ENCODE measurements at regions not wholly inside any gene's neighbourhood (a gene's known extent, or its start where the extent isn't known, plus 50 kb on each side); places are given as distances from the start of the nearest gene placed in this dataset.
"Not testable (repeated sequence)": the region's sequence is repeated elsewhere in the genome, so short reads cannot be mapped to it uniquely, and the experiment has no call there.

DNA sequence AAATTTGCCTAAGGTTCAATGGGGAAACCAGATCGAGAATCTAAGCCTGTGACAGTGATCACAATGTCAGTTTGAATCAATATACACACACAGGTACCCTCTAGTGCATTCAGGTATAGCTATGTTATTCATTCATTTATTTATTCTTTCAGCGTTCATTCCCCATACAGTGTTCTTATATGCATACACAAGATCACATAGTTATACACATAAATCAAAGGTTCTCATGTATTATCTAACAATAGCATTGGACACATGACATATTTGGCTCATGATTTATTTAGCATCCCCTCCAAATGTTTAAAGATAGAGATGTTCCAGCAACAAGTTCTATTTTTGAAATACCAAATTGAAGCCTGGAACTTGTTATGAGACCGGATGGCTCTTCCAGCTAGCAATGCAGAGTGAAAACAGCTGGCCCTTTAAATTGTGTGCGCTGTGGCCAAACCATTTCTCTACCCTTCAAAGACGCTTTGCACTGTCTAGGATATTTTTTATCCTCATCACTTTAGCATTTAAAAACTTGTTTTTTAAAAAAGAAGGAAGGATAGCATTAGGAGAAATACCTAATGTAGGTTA, 131.0 kb downstream of the ATXN3L start:
- FAIRE-seq (no peak), DNase-seq (ENCODE audit: low spot score) (no peak)

DNA sequence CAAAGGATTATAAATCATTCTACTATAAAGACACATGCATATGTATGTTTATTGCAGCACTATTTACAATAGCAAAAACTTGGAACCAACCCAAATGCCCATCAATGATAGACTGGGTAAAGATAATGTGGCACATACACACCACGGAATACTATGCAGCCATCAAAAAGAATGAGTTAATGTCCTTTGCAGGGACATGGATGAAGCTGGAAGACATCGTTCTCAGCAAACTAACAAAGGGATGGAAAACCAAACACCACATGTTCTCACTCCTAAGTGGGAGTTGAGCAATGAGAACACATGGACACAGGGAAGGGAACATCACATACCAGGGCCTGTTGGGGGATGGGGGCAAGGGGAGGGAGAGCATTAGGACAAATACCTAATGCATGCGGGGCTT, 133.2 kb downstream of the ATXN3L start:
- DNase-seq (ENCODE audit: low spot score); FAIRE-seq: not testable (repeated sequence)

DNA sequence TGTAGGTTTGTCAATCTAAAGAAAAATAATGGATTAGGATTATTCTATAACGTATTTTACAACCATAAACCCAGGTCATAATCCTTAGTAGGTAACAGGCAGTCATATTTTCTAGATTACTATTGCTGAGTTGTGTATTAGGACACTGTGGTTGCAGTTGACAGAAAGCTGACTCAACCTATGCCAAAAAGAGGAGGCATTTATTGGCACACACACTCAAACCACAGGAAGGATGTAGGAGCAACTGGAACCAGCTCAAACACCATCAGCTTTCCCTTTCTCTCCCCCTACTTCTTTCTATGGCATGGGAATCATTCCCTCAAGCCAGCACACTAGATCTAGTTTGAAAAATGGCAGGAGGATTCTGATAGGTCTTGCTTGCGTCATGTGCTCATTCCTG, 136.4 kb upstream of the FAM9C start:
- FAIRE-seq, result peak; percentile 92
- DNase-seq (ENCODE audit: low spot score), result peak; percentile 68

DNA sequence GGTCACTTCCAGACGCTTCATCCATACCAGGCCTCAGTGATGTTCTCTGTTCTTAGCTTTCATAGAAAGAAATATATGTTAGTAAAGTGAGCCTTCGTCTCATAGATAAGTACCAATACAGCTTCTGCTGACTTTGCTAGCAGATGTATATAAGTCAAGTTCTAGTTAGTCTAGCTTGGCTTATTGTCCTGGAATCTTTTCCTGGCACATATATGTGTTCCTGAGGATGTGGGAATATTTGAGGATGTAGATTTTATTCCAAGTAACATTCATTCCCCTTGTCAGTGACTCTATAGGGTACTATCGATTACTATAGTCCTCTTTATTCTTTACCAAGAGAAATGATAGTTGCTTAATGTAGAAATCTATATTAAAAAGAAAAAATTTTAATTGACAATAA, 135.2 kb upstream of the FAM9C start:
- FAIRE-seq (no peak), DNase-seq (ENCODE audit: low spot score) (no peak)

DNA sequence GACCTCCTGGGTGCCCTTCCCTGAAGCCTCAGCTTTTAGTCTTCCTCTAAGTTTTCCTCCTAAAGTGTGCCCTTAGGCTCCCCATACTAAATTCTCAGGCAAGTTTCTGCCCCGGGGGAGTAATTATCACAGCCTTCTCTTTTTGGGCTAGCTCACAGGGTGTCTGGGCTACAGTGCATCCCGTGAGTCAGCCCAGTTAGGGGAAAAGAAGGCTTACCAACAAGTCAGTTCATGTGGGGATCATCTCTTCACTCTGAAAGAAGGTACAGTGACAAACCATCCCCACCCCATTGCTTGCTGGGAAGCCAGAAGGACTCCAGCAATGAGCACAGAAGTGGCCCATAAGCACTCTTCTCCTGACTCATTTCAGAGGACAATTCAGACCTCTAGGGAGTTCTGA, 134.7 kb upstream of the FAM9C start:
- no peak for DNase-seq (ENCODE audit: low spot score)
- no peak for FAIRE-seq

DNA sequence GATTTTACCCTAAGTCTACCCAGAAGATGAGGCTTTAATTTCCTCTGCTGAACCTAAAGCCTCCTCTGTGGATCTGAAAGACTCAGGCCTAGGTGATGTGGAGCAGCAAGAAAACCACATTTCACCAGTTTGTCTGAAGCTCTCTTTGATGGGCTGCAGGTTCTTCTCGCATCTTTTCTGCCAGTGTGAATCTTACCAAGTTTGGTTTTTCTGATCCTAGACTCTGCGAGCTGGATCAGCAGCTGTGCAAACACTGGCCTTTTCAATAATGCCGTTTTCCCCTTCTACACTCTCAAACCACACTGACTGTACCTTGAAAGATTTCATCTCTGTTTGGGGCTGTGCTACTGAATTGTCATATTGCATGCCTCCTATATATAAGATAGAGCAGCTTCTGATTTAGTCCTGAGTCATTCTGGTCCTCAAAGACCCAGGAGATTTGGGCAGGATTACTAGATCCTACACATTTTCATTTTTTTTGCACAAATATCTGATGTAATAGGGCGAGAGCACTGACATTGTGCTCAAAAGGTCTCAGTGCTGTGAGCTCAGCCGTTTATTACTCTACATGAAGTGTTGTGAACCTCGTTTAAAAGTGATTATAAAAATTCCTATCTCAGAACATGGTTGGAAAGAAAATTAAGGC, 133.6 kb upstream of the FAM9C start:
- DNase-seq (ENCODE audit: low spot score) (no peak), FAIRE-seq (no peak)

DNA sequence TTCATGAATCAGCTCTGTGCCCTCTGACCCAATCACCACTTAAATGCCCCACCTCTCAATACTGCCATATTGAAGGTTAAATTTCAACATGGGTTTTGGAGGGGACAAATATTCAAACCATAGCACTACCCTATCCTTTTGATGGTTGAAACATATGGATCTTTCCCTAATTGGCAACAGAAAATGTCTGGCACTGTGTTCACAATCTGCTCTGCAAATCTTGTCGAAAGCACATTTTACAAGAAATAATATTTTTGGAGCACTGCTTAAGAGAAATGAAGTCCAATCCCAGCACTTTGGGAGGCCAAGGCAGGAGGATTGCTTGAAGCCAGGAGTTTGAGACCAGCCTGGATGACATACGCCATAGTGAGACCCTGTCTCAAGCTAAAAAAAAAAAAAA, 130.6 kb upstream of the FAM9C start:
- no peak for FAIRE-seq
- no peak for DNase-seq (ENCODE audit: low spot score)

DNA sequence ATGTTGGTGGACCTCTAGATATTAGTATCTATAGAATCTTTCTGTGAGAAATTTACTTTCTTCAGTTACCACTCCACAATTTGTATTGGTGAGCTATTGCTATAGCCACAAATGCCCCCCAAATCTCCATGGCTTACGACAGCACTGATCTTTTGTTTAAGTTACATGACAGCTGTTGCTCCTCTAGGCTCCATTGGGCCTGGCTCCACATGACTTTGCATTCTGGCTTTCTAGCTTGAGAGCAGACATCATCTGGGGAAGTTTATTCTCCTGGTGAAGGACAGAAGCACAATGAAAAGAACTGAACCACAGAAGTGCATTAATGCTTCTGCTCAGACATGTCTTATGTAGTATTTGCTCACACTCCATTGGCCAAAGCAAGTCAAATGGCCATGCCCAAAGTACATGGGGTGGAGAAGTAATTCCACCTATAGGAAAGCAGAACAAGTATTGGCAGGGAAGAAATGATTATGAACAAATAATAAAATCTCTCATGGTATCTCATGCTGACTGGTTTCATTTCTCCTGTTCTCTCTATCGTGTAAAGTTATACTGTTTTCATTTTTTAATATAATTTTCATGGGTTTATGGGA, 126.6 kb upstream of the FAM9C start:
- DNase-seq (ENCODE audit: low spot score), result no peak
- no peak for FAIRE-seq

DNA sequence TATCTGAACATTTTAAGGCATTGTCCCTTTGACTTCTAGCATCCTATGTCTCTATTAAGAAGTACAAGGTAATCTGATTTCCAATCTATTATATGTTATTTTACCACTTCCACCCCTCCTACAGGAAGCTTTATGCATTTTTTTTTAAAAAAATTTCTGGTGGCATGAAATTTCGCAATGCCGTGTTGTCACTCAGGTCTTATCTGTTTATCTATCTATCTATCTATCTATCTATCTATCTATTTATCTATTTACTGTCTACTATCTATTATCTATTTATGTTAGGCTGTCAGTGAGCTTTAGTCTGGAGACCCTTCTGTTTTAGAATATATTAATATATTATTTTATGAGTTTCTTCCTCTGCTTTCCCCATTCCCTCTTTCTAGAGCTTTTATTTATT, 125.3 kb upstream of the FAM9C start:
- DNase-seq (ENCODE audit: low spot score), result no peak
- no peak for FAIRE-seq

DNA sequence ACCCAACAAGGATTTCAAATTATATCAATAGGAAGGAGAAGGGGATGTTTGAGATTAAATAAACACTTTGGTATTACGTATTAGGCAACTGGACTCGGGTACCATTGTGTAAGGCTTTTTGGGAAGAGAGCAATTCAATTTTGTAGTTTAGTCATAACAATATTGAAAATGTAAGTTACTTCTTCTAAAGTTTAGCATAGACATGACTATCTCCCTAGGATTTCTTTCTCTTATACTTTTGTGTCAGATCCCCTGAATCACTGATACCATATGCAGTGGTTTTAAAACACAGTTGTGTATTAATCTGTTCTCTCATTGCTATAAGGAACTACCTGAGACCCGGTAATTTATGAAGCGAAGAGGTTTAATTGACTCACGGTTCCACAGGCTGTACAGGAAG, 123.8 kb upstream of the FAM9C start:
- FAIRE-seq, result no peak

DNA sequence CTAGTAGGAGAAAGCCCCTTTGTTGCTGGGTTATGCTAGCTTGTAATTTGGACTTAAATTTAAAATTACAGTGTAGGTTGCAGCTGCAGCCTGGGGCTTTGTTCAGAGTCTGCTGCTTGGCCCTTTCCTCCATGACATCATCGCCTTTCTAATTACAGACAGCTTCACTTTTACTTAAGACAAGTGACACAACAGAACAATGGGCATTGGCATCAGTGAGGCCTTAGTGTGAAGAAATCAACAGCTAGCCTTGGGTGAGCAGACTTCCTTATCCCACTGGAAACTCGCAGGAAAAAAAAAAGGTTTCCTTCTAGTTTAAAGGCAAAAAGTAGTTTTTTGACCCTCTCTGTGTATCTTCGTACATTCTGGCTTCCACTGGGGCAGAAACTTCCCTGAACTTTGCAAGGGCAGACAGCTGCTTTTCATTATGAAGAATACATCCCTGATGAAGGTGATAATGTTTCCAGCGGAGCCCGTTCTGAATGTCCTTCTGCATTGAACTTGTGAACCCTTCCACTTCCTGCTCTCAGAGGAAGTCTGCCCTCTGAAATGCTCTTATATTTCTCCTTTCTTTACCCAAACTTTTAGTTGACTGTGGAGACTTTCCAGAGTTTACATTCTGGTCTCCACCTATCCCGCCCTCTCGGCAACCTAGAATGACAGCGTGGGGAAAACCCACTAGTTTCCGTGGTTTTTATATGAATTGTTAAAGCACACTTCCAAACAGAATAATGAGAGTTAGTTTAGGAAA, 123.2 kb upstream of the FAM9C start:
- DNase-seq (ENCODE audit: low spot score) (no peak), FAIRE-seq (no peak)

More for the DNA sequence above, 123.8 kb upstream of the FAM9C start:
- no peak for DNase-seq (ENCODE audit: low spot score)

DNA sequence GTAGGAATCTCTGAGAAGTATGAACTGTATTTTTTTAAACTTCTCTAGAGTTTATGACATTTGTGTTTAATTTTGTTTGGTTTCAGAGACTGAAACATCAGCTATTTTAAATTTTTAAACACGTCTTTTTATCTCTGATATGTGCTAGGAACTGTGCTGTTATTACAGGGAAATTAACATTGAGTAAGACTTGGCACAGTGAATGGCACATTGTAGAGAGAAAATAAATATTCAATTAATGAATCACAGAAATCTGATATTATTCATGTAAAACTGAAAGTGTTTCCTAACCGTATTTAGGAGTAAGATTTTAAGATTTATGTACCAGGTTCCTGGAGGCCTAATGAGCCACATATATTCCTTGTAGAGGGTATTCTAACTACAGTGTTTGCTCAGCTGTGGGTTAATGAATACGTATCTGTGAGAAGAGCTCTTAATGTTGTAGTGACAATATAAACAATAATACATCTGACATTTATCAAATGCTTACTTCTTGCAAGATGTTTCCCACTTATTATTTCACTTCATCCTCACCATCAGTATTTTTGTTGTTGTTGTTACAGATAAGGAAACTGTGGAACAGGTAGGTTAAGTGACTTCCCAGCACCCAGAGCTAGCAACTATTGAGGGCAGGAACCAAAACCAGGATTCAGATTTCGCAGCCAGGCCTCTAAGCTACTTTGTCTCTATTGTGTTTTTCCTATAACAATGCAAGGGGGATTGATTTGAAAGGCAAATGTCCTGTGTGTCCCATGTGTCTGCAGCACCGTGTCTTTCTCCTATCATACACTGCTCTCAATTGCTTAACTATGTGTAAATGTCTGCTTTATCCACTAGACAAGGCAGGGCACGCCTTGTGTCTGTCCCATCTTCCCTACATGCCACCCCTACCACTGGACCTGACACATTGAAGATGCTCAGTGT, 121.1 kb upstream of the FAM9C start:
- FAIRE-seq, result no peak
- DNase-seq (ENCODE audit: low spot score), result no peak

DNA sequence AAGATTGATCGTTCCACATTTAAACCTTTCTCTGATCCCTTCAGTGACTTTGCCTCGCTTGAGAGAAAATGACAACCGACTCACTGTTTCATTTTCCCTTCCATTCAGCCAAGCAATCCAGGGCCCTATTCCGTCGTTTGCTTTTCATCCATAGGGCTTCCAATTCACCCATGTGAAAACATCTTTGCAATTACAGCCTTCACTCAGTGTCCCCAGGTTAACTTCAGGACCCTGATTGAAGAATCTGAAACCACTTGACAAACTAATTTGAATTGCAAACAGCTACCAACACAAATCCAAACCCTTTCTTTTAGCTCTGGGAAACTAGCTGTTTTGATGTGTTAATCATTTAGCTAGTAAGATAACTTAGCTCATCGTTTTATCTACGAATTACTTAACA, 120.2 kb upstream of the FAM9C start:
- FAIRE-seq (peak; percentile 21), DNase-seq (ENCODE audit: low spot score) (no peak)

DNA sequence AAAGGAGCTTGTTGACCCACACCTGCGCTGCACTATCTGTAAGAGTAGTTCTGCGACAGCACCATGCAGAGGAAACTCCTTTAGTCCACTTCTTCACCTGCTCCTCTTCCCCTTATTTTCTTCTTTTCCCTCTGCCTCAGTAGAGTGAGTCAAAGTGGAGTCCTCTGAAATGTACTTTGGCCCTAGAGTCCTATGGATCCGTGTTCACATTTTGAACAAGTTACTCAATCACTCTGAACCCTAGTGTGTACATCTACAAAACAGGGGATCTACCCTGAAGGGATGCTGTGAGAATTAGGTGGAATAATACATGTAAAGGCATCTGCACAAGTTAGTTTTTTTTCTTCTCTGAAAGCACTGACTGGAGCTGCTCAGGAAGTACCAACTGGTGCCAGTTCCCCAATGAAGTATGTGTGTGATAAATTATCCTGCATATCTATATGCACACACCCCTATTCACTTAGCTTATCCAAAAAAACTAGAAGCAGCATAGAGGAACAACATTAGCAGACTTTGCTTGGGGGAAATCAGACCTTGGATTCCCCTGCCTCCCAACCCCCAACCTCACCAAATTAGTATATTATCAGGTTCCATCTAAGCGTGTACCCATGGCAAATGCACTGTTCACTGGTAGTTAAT, 118.5 kb upstream of the FAM9C start:
- no peak for DNase-seq (ENCODE audit: low spot score)
- FAIRE-seq, result no peak

DNA sequence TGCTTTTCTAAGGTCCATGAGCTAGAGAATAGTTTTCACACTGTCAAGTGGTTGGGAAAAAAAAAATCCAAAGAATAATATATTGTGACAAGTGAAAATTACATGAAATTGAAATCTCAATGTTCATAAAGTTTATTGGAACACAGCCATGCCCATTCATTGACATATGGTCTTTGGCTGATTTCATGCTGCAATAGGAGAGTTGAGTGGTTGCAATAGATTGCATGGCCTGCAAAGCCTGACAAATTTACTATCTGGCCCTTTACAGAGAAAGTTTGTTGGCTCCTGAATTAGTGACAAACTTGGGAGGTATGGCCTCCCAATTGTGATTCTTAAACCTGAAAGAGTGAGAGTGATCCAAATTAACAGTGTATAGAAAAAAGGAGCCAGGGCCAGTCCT, 115.5 kb upstream of the FAM9C start:
- no peak for FAIRE-seq
- no peak for DNase-seq (ENCODE audit: low spot score)

DNA sequence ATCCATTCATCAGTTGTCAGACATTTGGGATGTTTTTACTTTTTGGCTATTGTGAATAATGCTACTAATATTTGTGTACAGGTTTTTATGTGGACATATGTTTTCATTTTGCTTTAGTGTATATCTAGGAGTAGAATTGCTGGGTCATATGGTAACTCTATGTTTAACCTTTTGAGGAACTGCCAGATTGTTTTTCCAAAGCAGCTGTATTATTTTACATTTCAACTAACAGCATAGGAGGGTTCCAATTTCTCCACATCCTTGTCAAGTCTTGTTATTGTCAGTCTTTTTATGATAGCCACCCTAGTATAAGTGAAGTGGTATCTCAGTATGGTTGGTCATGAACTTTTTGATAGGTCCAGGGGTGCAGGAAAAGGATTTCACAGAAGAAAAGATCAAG, 114.5 kb upstream of the FAM9C start:
- no peak for FAIRE-seq
- DNase-seq (ENCODE audit: low spot score), result no peak

DNA sequence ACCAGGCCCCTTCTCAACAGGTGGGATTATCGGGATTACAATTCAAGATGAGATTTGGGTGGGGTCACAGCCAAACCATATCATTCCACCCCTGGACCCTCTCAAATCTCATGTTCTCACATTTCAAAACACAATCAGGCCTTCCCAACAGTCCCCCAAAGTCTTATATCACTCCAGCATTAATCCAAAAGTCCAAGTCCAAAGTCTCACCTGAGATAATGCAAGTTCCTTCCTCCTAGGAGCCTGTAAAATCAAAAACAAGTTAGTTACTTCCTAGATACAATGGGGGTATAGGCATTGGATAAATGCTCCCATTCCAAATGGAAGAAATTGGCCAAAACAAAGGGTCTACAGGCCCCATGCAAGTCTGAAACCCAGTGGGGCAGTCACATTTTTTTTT, 111.1 kb upstream of the FAM9C start:
- not testable (repeated sequence) for DNase-seq (ENCODE audit: low spot score); FAIRE-seq

DNA sequence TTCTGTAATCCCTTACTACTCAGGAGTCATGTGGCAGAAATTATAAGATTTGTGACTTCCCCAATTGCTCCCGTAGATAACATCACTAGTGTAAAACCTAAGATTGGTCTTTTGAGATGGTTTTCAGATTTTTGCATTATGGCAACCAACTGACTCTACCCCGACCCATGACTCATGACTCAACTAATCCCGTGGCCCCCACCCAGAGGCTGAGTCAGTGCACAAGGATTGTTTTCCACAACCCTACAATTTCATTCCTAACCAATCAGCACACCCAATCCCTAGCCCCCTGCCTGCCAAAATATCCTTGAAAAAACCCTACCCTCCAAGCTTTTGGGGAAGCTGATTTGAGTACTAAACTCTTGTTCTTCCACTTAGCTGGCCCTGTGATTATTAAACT, 109.4 kb upstream of the FAM9C start:
- FAIRE-seq, result no peak
- no peak for DNase-seq (ENCODE audit: low spot score)

DNA sequence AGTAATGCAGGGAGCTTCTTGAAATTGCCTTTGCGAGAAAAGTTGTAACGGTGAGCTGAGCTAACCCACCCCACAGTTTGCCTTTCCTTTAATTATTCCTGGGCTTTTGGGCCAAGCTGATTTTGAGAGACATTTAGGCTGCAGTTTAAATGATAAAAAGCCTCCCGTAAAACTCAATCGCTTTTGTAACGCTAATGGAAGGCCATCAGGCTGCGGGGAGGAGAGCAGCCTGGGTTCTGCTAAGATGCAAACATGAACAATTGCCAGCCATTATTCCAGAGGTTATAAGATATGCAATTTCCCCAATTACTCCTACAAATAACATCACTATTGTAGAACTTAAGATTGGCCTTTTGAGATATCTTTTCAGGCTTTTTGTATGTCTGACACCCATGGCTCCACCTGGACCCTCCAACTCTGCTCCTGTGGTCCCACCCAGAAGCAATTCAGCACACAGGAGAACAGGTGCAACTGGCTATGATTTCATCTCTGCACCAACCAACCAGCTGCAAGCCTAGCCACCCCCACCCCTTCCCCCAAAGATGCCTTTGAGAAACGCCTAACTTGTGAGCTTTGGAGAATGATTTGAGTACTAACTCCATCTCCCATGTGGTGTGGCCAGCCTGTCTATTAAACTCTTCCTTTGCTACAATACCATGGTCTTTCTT, 108.2 kb upstream of the FAM9C start:
- FAIRE-seq (no peak), DNase-seq (ENCODE audit: low spot score) (no peak)

DNA sequence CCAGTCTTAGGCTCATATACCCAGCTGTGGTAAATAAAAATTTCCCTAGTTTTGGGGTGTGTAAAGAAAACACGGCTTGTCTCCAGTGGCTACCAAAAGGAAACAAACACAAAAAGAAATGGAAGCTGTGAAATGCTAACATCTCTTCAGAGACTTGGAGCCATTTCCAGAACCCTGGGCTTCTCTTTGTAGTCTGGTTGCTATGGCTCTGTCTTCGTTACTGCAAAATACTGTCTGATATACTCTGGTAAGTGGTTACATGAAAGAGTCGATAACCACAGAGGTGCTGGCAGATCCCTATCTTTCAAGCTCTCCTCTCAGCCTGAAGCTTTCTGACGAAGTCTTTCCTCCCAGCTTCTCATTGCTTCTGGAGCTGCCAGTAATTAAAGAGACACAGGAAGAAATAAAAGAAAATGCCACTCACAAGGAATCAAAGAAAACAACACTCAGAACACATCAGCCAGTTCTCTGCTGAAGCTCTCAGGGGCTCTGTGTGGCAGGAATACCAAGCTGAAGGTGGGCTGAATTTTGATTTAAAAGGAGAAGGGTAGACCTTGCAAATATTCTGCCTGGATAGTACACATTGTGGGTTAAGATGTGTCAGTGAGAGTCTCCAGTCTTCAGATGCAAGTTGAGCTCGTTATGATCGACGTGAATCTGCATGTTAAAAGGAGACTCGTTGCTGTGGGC, 107.6 kb upstream of the FAM9C start:
- no peak for FAIRE-seq
- DNase-seq (ENCODE audit: low spot score), result no peak

Data from RCC 7860 (cell line).